ENCODE measurements at regions not wholly inside any gene's neighbourhood (a gene's known extent, or its start where the extent isn't known, plus 50 kb on each side); places are given as distances from the start of the nearest gene placed in this dataset.

DNA sequence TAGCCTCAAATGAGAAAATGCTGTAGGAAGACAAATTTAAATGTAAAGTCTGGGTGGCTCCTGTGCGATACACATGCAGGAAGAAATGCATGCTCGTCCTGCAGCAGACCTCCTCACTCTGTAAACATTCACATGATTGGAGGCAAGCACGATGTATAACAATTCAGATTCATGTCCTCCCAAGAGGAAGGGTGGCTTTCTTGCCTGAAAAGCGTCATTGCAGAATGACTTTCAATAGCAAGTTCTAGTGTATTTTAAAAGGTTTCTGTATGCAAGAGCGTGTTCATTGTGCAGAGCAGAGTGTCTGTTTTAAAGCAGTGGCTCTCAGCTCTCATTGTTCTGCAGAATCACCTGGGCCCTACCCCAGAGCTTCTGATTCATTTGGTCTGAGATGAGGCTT, 170.3 kb upstream of the CELF2 start:
- TF ChIP-seq, protein P1, sequence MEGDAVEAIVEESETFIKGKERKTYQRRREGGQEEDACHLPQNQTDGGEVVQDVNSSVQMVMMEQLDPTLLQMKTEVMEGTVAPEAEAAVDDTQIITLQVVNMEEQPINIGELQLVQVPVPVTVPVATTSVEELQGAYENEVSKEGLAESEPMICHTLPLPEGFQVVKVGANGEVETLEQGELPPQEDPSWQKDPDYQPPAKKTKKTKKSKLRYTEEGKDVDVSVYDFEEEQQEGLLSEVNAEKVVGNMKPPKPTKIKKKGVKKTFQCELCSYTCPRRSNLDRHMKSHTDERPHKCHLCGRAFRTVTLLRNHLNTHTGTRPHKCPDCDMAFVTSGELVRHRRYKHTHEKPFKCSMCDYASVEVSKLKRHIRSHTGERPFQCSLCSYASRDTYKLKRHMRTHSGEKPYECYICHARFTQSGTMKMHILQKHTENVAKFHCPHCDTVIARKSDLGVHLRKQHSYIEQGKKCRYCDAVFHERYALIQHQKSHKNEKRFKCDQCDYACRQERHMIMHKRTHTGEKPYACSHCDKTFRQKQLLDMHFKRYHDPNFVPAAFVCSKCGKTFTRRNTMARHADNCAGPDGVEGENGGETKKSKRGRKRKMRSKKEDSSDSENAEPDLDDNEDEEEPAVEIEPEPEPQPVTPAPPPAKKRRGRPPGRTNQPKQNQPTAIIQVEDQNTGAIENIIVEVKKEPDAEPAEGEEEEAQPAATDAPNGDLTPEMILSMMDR (IDR thresholded peaks at IDR 0.05): no peak
- TF ChIP-seq POLR2A (IDR thresholded peaks at IDR 0.05): no peak

All from esophagus squamous epithelium (tissue), 4 donors.